ENCODE measurements at regions not wholly inside any gene's neighbourhood (a gene's known extent, or its start where the extent isn't known, plus 50 kb on each side); places are given as distances from the start of the nearest gene placed in this dataset.
"Not testable (repeated sequence)": the region's sequence is repeated elsewhere in the genome, so short reads cannot be mapped to it uniquely, and the experiment has no call there.

DNA sequence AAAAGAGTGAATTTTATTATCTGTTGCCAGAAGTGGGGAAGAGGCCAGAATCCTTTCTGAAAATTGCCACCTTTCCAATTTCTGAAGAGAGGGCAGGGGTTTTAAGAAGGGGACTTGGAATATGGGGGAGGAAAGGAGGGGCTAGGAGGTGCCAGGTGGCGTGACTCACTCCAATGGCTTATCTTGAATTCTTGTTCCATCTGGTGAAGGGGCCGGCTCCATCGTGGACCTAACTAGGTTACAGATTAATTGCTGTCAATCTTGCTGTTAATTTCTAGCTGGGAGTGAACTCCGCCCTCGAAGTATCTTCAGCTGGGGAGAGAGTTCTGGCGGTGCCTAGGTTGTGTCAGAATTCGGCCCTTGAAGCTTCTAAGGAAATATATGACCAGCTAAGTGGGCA is 138.7 kb downstream of the YTHDC2 start:
- DNase-seq (ENCODE audit: low spot score): no peak

DNA sequence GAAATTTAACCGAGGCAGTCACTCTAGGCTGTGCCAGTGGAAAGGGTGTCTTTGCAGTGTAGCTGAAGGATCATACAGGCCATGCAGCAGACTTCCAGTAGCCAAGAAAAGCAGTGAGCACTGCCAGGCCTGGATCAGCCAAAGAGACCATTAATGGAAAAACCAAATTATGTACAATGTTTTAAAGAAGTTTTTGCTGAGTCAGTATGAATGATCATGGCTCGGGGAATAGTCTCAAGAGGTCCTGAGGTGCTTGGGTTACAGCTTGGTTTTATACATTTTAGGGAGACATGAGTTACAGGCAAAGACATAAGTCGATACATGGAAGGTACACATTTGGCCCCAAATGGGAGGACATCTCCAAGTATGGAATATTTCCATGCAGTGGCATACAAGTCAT is 141.3 kb downstream of the YTHDC2 start:
- DNase-seq (ENCODE audit: low spot score): no peak

DNA sequence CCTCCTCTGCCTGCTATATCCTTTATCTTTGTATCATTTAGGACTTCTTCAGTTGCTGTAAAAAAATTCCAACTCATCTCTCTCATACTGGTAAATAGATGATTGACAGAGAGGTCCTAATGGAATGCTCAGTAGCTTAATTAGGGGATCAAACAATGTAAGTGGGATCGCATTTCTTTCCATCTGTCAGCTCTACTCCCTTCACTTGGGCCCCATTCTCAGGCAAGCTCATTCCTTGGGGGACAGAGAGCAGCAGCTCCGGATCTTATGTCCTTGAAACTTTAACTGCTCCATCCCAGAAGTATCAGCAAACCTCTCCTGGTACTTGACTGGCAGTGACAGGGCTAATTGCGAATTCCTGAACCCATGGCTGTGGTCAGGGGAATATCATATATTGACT is 146.7 kb downstream of the YTHDC2 start:
- no peak for DNase-seq (ENCODE audit: low spot score)

DNA sequence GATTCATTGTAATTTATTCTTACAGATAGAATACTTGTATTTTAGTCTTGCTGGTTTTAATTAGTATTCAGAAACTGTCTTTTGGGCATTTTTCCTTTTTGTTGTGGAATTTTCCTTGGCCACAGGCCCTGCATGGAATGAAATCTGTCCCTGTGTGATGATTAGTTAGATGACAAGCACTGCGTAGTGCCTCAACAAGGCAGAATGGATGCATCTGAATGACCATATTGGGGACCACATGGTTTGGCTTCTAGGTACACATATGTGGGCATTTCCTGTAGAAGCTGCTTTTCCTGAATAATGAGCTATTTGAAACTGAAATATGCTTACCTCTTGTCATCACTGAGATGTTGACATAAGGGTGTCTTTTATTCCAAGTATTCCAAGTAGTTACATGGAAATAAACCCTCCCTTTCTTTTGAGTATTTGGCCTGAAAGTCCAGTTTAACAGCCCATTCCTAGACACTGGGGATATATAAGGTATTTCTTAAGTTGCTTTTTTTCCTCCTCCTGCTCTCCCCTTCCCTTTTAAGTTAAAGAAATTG is 147.3 kb downstream of the YTHDC2 start:
- no peak for DNase-seq (ENCODE audit: low spot score)

DNA sequence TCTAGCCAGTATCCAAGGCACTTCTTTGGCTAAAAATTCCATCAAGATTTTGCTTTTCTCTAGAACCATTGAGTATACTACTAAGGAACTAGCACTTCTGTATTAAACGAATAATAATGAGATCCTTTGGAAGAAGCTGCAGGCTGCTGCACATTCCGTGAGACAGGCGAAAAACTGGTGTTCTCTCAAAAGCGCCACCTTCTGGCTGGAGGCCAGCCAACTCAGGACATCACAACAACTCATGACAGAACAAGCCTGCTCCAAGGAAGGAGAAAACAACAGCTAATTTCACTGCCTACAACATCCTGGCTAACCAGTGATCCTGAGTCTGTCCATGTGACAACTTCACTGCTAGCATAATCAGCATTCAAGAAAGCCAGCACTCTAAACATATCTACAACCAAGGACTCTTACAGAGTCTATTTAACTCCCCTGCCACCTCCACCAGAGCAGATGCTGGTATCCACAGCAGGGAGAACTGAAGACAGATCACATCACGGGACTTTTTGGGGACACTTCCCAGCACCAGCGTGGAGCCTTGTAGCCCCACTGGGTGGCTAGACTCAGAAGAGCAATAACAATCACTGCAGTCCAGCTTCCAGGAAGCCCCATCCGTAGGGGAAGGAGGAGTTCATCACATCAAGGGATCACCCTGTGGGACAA is 150.5 kb downstream of the YTHDC2 start:
- no peak for DNase-seq (ENCODE audit: low spot score)

DNA sequence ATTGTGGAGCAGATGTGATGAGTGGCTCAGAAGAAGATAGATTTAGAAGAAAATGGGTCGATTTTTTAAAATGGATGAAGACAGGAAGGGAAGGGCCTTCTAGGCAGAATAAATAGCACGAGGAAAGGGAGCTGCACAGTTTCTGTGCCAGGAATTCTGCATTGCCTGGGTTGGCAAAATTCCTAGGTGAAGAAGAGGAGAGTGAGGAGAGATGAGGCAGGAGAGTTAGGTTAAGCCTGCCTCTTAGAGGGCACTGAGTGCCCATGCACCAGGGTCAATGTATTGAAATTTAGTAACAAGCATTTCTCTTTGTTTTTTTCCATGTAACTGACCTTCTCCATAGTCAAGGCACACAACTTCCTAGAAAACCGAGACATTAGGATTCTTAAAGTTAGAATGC is 159.5 kb downstream of the YTHDC2 start:
- no peak for DNase-seq (ENCODE audit: low spot score)

DNA sequence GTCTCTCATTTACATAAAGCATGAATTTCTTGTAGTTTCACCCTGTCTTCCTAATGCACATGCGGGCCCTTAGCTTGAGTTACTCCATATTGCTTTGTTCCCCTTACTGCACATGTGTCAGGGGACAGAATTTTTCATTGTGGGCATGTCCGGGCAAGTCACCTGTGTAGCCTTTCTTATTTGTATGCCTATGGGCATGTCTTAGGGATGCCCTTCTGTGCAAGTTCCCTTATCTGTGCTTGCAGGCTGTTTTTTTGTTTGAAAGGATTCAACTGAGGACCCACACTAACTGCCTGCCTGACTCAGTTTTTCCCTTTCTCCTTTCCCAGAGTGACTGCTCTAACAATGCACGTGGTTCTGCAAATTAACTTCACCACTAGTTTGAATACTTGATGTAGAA is 161.7 kb downstream of the YTHDC2 start:
- DNase-seq (ENCODE audit: low spot score): no peak

DNA sequence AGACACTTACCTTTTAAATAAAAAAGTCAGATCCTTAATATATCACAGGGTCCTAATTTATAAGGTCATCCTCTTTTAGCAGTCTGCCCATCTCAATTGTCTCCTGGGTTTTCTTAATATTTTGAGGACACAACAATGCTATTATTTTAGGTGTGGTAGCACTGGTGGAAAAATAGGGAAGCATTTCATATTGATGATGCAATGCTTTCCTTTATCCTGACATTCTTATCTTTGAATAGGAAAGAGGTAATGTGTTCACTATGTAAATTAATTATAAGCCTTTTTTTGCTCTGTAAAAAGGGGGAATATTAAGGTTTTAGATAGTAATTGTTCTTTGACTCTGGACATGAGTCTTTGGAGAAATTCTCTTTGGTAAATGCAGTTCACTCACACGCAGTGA is 164.7 kb downstream of the YTHDC2 start:
- no peak for DNase-seq (ENCODE audit: low spot score)

DNA sequence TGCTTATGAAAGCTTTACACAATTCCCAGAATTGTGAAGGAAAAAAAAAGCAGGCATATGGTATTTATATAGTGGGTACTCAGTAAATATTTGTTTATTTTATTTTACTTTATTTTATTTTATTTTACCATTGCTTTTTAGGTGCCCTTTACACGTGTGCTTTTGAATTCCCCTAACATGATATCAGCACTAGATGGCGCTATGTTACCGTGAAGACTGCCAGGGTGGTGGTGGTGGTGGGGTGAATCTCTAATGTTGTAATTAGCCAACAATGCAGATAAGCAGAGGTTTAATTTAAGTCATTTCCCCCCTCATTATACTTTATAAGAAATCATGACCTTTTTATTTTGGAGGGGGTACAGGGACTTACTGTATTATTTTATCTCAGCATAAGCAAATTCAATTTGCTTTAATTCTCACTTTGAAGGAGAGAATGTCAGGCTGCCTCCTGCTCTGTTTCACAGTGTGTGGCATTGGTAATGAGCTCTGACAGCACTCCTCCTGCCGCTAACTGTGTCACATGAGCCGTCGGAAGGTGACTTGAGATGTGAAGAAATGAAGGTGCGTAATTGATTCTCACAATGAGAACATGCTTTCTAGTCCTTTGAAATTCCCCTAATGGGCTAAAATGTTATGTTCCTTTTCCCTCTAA is 165.6 kb downstream of the YTHDC2 start:
- DNase-seq (ENCODE audit: low spot score): peak; percentile 41

DNA sequence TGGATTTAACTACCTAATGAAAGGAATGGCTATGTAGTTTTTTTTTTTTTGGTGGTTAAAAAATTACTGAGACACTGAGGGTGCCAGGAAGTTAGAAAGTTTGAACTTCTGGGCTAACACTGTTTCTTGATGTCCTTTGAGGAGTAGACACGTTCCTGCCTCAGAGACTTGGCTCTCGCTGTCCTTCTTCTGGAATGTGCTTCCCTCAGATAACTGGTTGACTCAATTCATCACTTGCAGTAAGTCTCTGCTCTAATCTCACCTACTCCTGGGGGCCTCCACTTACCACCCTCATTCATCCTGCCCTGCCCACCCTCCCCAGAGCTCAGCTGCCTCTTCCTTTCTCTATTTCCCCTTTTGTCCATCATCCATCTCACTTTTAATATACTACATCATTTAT is 167.0 kb downstream of the YTHDC2 start:
- no peak for DNase-seq (ENCODE audit: low spot score)

DNA sequence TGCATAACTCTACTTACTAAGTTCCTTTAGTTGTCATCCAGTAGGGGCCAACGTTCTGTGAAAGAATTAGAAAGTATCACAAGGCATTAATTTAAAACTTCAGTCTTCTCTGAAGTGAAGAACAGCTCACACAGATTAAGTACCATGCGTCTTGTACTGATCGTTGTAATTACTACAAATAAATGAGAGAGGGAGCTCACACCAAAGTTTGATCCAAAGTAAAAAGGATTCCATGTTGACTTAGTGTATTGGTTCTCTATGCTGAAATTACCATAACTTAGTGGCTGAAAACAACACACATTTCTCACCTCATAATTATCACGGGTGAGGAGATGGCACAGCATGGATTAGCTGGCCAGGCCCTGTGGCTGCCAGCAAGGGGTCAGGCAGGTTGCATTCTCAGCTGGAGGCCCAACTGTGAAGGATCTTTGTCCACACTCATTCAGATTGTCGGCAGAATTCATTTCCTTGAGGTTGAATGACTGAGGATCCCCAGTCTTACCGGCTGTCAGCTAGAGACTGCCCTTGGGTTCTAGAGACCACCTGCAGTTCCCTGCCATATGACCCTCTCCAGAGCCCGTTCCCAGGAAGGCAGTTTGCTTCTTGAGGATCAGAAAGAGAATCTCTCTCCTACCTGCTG is 169.1 kb downstream of the YTHDC2 start:
- DNase-seq (ENCODE audit: low spot score): no peak

DNA sequence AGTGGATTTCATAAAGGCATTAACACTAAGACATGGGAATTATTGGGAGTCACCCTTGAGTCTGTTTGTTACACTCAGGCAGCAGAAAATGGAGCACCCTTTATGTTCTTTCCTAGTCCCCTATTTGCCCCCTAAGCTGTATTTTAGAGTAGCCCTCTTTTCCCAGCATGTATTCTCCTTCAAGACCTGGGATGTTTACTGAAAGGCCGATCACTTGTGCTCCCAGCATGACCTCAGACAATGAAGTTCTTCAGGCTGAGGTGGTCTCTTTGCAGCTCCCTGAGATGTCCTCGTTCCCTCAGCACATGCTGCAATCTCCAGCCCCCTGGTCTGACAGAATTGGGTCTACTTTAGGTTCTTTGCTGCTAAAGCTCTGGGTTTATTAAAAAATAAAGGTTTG is 169.7 kb downstream of the YTHDC2 start:
- DNase-seq (ENCODE audit: low spot score): no peak

DNA sequence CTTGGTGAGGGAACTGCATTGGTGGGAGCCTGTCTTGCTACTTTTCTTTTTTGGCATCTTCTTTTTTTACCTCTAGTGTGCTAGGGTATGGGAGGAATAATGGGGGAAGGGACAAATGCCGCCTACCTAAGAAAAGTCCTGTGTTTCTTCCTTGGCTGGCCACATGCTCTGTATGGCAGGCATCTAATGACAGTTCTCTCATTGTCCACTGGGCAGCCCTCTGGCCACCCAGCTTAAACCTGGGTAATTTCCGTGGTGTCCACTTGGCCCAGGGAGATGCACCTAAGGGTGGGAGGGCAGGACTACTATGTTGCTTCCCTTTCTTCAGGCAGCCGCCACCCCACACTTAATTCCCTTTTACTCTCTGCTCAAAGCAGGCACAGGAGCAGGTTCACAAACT is 173.1 kb downstream of the YTHDC2 start:
- no peak for DNase-seq (ENCODE audit: low spot score)

DNA sequence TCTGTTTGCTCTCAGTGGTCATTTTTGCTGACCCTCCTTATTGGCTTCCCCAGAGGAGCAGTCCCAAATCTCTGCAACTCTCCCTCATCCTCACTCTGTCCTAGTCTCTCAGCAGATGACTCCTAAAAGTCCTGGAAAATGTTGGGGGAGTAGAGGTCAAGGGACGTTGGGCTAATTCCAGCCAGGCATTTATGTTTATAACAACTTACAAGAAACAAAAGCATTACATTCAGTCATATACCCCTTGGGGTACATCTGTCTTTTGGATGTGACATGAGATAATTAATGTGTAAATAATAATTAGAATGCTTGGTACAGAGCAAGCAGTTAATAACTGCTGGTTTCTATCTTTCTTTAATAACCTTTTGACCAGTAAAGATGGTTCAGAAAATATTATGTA is 176.2 kb downstream of the YTHDC2 start:
- no peak for DNase-seq (ENCODE audit: low spot score)

DNA sequence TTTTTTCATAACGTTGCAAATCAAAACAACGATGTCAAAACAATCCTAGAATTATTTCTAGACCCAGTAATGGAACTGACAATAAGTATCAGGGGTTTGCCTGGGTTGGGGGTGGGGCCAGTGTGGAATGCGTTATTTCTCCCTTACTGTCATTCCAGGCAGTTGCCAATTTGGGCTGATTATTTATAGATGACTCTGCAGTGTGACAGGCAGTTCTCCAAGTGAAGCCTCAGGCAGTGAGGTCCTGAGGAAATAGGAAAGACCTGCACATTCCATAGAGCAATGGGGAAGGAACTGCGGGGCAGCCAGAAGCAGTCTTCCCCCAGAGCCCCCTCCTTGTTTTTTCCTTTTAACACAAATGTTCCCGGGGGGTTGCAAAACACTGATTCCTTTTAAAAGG is 179.0 kb downstream of the YTHDC2 start:
- DNase-seq (ENCODE audit: low spot score): no peak

DNA sequence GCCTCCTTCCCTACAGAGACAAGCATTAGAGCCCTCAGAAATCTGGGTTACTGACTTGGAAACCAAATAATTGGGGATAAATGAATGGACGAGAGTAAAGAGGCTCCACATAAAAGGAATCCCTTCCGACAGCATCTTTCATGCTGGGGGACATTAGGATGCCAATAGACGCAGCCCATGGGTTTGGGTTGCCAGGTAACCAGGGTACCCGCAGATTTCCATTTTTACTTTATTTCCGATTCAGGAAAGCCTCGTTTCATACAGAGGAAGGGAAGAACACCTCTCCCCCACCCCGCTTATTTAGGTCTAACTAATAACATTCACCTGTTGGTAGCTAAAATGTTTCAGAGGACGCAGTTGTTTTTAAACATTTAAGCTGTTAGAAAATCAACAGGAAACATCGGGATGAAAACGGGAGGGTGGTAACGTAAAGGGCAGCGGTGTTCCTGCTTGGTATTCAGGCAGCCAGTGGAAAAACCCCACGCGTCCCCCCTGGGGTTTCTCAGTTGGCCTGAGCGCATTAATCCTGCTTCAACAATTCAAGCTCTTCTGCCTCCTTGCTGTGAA is 179.5 kb downstream of the YTHDC2 start:
- no peak for DNase-seq (ENCODE audit: low spot score)

DNA sequence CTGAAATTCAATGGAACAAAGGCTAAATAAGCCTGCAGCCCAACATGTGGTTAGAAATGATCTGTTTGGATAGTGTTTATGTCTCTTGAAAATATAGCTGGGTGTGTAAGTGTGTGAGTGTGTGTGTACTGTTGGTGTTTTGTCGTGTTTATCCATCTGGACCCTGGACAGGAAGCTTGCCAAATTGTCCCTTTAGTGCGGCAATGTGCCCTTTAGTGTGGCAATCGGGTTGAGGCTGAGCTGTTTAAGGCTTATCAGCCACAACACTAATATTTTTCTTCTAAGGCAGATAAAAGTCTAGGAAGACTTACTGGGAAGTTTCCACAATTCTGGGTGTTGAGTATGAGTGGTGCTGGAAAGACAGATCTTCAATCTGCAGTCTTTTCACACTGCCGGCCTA is 180.2 kb downstream of the YTHDC2 start:
- no peak for DNase-seq (ENCODE audit: low spot score)

DNA sequence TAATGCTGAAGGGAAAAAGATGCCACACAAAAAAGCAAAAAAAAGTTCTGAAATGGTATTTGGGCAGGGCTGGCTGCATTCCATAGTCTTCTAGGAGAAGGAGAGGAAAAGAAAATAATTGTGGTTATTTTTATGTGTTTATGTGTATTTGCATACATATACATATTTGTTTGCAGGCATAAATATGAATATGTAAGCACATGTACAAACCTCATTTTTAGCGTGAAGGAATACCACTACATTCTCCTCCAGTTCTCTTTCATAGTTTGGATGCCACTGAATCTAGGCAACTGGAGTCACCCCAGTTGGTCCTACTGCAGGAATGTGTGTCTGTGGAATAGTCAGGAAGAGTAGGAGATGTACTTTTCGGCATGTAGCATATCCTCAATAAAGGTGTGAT is 181.1 kb downstream of the YTHDC2 start:
- no peak for DNase-seq (ENCODE audit: low spot score)

DNA sequence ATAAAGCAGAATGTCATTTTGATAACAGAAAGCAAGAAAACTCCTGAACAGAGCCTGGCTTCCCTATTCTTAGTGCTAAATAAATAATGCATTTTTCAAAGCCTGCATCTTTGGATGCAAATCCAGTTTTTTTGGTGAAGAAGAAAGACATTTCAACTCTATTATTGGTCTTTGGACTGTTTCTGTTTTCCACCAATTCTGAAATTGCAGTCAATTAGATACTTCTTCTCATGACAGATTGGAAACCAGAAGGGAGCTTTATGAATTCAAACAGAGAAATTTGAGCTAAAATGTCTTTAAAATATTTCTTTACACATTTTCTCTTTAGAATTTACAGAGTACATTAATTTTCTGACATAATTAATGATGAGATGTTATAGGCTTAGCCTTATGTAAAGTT is 189.8 kb downstream of the YTHDC2 start:
- DNase-seq (ENCODE audit: low spot score): no peak

DNA sequence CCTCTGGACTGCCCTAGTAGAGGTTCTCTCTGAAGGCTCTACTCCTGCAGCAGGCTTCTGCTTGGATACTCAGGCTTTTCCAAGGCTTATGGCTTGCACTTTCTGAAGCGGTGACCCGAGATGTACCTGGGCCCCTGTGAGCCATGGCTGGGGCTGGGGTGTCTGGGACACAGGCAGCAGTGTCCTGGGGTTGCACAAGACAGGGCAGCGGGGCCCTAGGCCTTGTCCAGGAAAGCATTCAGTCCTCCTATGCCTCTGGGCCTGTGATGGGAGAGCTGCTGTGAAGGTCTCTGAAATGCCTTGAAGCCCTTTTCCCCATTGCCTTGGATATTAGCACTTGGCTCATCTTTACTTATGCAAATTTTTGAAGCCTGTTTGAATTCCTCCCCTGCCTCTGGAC is 192.2 kb downstream of the YTHDC2 start:
- DNase-seq (ENCODE audit: low spot score): no peak

DNA sequence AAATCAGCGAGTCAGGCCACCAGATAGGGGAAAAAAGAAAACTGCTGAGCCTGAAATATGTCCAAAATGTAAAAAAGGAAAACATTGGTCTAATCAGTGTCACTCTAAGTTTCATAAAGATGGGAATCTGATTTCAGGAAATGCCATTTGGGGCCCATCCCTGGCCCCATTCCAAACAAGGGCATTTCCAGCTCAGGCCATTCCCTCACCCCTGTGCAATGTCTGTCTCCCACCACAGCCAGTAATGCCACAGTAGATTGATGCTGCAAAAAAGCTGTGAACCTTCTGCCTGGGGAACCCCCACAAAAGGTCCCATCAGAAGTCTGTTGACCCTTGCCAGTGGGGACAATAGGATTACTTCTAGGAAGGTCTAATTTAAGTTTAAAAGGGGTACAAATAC is 199.6 kb downstream of the YTHDC2 start:
- no peak for DNase-seq (ENCODE audit: low spot score)

DNA sequence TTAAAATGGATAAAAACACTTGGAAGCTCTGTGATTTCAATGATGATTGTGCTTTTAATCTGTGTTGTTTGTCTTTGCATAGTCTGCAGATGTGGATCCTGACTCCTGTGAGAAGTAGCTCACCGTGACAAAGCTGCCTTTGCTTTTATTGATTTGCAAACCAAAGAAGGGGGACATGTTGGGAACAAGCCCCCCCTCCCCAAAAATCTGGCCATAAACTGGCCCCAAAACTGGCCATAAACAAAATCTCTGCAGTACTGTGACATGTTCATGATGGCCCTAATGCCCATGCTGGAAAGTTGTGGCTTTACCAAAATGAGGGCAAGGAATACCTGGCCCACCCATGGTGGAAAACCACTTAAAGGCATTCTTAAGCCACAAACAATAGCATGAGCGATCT is 202.4 kb downstream of the YTHDC2 start:
- not testable (repeated sequence) for DNase-seq (ENCODE audit: low spot score)

DNA sequence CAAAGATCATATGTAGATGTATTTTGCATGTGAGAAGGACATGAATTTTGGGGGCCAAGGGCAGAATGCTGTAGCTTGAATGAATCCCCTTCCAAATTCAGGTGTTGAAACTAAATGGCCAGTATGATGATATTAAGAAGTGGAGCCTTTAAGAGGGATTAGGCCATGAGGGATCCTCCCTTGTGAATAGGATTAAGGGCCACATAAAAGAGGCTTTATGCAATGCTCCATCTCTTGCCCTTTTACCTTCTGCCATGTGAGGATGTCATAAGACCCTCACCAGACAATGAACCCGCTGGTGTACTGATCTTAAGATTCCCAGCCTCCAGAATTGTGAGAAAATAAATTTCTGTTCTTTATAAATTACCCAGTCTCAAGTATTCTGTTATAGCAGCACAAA is 206.1 kb downstream of the YTHDC2 start:
- DNase-seq (ENCODE audit: low spot score): no peak

Data from globus pallidus (tissue), 1 donor.